GM12892 (cell line): ENCODE measurements at regions not wholly inside any gene's neighbourhood (a gene's known extent, or its start where the extent isn't known, plus 50 kb on each side); places are given as distances from the start of the nearest gene placed in this dataset.

ENCODE experiments used
- POLR2A ChIP-seq: IDR thresholded peaks from 2 replicates; pipeline ENCODE4 v1.6.1; 2011; ENCODE audit warnings: low read depth, low read length, control low read depth
- POLR2AphosphoS5 ChIP-seq: IDR thresholded peaks from 2 replicates; pipeline ENCODE4 v1.6.1; 2011; ENCODE audit warnings: low read depth, low read length, control low read depth
- TAF1 ChIP-seq: IDR thresholded peaks from 2 replicates; pipeline ENCODE4 v1.6.1; 2011; ENCODE audit warnings: low read depth, mild to moderate bottlenecking, control low read depth, low read length, borderline replicate concordance

GRCh38 chr14:87450193-87450592 is 542.8 kb downstream of the GALC start:
- TF ChIP-seq POLR2AphosphoS5 = no peak
- TF ChIP-seq POLR2A = no peak
- TF ChIP-seq TAF1 = no peak
